Fibroblast of lung (primary cell): ENCODE measurements at regions not wholly inside any gene's neighbourhood (a gene's known extent, or its start where the extent isn't known, plus 50 kb on each side); places are given as distances from the start of the nearest gene placed in this dataset.
"Not testable (repeated sequence)": the region's sequence is repeated elsewhere in the genome, so short reads cannot be mapped to it uniquely, and the experiment has no call there.

Source experiments
- DNase-seq, 2 donors: peaks; one replicate each; pipeline versions ENCODE4 v3.0.0 to v3.0.0-alpha.2; 2010; ENCODE audit warnings: low read depth in 2 of 2
- H2AFZ ChIP-seq: 2 replicates; pipeline ENCODE4 v1.5.1; 2012; ENCODE audit warnings: low read length, control low read depth, inconsistent platforms
- H3K27ac ChIP-seq: 2 replicates; pipeline ENCODE4 v1.5.1; 2011; ENCODE audit warnings: low read length, control low read depth; ENCODE audit not compliant: insufficient read depth
- H3K27me3 ChIP-seq: 2 replicates; pipeline ENCODE4 v1.5.1; 2011; ENCODE audit warnings: mild to moderate bottlenecking, low read length; ENCODE audit not compliant: control insufficient read depth, insufficient read depth
- H3K36me3 ChIP-seq: 2 replicates; pipeline ENCODE4 v1.5.1; 2011; ENCODE audit warnings: low read length; ENCODE audit not compliant: control insufficient read depth, insufficient read depth
- H3K4me1 ChIP-seq: 2 replicates; pipeline ENCODE4 v1.5.1; 2011; ENCODE audit warnings: low read length; ENCODE audit not compliant: control insufficient read depth, insufficient read depth; ENCODE audit errors: extremely low read depth
- H3K4me2 ChIP-seq: 2 replicates; pipeline ENCODE4 v1.5.1; 2011; ENCODE audit warnings: low read length, control low read depth; ENCODE audit not compliant: insufficient read depth; ENCODE audit errors: extremely low read depth
- H3K4me3 ChIP-seq, 4 experiments: fragments of 200-600 bp in 1 of 4; sonication (generic) in 1 of 4; replicated peaks in 1 of 4; 2 replicates each; pipeline ENCODE4 v1.5.1; 2011 to 2016; ENCODE audit warnings: low read length in 4 of 4, low read depth in 3 of 4, mild to moderate bottlenecking in 3 of 4, control low read depth in 2 of 4, inconsistent platforms in 1 of 4, mixed read lengths in 1 of 4; ENCODE audit not compliant: insufficient read depth in 1 of 4; ENCODE audit errors: control extremely low read depth in 1 of 4
- H3K79me2 ChIP-seq: 2 replicates; pipeline ENCODE4 v1.5.1; 2012; ENCODE audit warnings: mild to moderate bottlenecking, low read length, inconsistent platforms; ENCODE audit not compliant: control insufficient read depth, insufficient read depth
- H3K9ac ChIP-seq: 2 replicates; pipeline ENCODE4 v1.5.1; 2011; ENCODE audit warnings: mild to moderate bottlenecking, low read length, control low read depth; ENCODE audit not compliant: insufficient read depth
- H3K9me3 ChIP-seq: 2 replicates; pipeline ENCODE4 v1.5.1; 2012; ENCODE audit warnings: low read depth, low read length; ENCODE audit not compliant: control insufficient read depth, insufficient read depth
- H4K20me1 ChIP-seq: 2 replicates; pipeline ENCODE4 v1.5.1; 2011; ENCODE audit warnings: low read length; ENCODE audit not compliant: control insufficient read depth, insufficient read depth; ENCODE audit errors: extremely low read depth
- EZH2 ChIP-seq: IDR thresholded peaks from 2 replicates; pipeline ENCODE4 v1.5.1; 2012; ENCODE audit warnings: low read length, control low read depth, mild to moderate bottlenecking; ENCODE audit errors: missing control alignments
- TF ChIP-seq, protein P1 (sequence below), 2 donors: IDR thresholded peaks in 1 of 2; conservative IDR thresholded peaks in 1 of 2; 1 replicate in 1 of 2; 2 replicates in 1 of 2; pipeline ENCODE4 v1.5.1; 2011 to 2012; ENCODE audit warnings: low read length in 2 of 2, control low read depth in 1 of 2, inconsistent platforms in 1 of 2, low read depth in 1 of 2, mild to moderate bottlenecking in 1 of 2

GRCh38 chr2:8599421-8600242 lies 82.2 kb upstream of the ID2 start:
- DNase-seq = no peak

DNA sequence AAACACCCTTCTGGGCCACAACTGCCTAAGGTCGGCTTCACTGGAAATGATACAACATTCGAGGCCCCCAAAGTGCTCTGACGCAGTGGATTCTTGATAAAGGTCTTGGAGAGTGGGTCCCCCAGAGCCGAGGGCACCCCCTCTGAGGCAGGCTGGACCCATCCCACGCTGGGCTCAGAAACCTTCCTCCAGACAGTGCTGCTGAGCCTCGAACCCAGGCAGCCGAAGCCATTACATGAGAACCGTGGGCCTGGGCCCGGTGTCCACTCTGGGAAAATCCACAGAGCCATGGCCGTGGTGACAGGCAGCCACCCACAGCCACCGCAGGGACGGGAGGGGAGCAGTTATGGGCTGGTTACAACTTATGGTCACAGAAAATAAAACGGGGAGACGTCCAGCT lies 81.4 kb upstream of the ID2 start:
- H3K4me3 ChIP-seq = no peak overlapping the region
- H3K36me3 ChIP-seq = no peaks in the 10 kb centered on the region
- H3K27ac ChIP-seq = no peak overlapping the region
- H2AFZ ChIP-seq = no peak overlapping the region
- DNase-seq = no peak
- H3K79me2 ChIP-seq = no peaks in the 10 kb centered on the region
- no peak overlapping the region for H3K9ac ChIP-seq
- TF ChIP-seq, protein P1, sequence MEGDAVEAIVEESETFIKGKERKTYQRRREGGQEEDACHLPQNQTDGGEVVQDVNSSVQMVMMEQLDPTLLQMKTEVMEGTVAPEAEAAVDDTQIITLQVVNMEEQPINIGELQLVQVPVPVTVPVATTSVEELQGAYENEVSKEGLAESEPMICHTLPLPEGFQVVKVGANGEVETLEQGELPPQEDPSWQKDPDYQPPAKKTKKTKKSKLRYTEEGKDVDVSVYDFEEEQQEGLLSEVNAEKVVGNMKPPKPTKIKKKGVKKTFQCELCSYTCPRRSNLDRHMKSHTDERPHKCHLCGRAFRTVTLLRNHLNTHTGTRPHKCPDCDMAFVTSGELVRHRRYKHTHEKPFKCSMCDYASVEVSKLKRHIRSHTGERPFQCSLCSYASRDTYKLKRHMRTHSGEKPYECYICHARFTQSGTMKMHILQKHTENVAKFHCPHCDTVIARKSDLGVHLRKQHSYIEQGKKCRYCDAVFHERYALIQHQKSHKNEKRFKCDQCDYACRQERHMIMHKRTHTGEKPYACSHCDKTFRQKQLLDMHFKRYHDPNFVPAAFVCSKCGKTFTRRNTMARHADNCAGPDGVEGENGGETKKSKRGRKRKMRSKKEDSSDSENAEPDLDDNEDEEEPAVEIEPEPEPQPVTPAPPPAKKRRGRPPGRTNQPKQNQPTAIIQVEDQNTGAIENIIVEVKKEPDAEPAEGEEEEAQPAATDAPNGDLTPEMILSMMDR (conservative IDR thresholded peaks at IDR 0.05 in 1 of 2, IDR thresholded peaks at IDR 0.05 in 1 of 2; ENCODE audit: low read depth in 1 of 2, low read length in 2 of 2) = no peak
- no peak for TF ChIP-seq EZH2
- H3K4me2 ChIP-seq = no peak overlapping the region
- H4K20me1 ChIP-seq = no peaks in the 10 kb centered on the region
- no peaks in the 10 kb centered on the region for H3K27me3 ChIP-seq
- peaks cover 1% of the 10 kb centered on the region for H3K4me1 ChIP-seq
- no peaks in the 10 kb centered on the region for H3K9me3 ChIP-seq

More at GRCh38 chr2:8599421-8600242, 82.2 kb upstream of the ID2 start:
- Histone ChIP-seq H3K36me3 (no peaks in the 10 kb centered on the region), H3K79me2 (no peaks in the 10 kb centered on the region), H3K4me1 (no peaks in the 10 kb centered on the region), H3K4me2 (no peak overlapping the region), H2AFZ (no peak overlapping the region), H3K9me3 (no peaks in the 10 kb centered on the region), H4K20me1 (no peaks in the 10 kb centered on the region), H3K27ac (no peak overlapping the region), H3K27me3 (no peaks in the 10 kb centered on the region), H3K4me3 (no peak overlapping the region), H3K9ac (no peak overlapping the region)
- TF ChIP-seq EZH2 = no peak
- TF ChIP-seq, protein P1 (conservative IDR thresholded peaks at IDR 0.05 in 1 of 2, IDR thresholded peaks at IDR 0.05 in 1 of 2; ENCODE audit: low read depth in 1 of 2, low read length in 2 of 2) = no peak

DNA sequence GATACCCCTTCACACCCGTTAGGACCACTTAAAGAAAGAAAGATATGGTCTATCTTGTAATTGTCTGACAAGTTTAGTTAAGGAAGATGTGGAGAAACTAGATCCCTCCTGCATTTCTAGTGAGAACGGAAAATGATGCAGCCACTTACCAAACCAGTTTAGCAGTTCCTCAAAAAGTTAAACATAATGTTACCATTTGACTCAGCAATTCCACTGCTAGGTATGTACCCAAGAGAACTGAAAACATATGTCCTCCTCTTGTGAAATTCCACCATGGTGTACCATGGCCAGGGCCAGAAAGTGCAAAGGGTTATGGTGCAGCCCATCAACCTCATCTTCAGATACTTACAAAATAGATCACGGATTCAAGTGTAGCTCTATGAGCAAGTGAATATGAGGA lies 79.0 kb upstream of the ID2 start:
- H3K36me3 ChIP-seq = no peaks in the 10 kb centered on the region
- no peaks in the 10 kb centered on the region for H3K9me3 ChIP-seq
- H3K4me1 ChIP-seq = peaks cover 4% of the 10 kb centered on the region
- H3K4me3 ChIP-seq = no peak overlapping the region
- no peaks in the 10 kb centered on the region for H3K79me2 ChIP-seq
- DNase-seq = no peak
- H3K27me3 ChIP-seq = no peaks in the 10 kb centered on the region
- no peak overlapping the region for H3K9ac ChIP-seq
- H3K27ac ChIP-seq = no peak overlapping the region
- no peak overlapping the region for H2AFZ ChIP-seq
- H3K4me2 ChIP-seq = no peak overlapping the region
- TF ChIP-seq, protein P1 (conservative IDR thresholded peaks at IDR 0.05 in 1 of 2, IDR thresholded peaks at IDR 0.05 in 1 of 2; ENCODE audit: low read depth in 1 of 2, low read length in 2 of 2) = no peak
- no peak for TF ChIP-seq EZH2
- H4K20me1 ChIP-seq = no peaks in the 10 kb centered on the region

DNA sequence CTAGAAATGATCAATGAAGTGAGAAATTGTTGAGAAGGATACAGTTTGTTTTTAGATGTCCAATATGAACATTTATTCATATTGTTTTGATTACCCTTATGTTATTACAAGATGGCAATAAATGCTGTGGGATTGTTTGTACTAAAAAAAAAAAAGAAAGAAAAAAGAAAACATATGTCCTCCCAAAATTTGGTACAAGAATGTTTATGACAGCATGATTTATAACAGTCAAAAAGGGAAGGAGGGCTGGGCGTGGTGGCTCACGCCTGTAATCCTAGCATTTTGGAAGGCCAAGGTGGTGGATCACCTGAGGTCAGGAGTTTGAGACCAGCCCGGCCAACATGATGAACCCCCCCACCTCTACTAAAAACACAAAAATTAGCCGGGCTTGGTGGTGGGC lies 78.5 kb upstream of the ID2 start:
- not testable (repeated sequence) for H3K4me3 ChIP-seq

More for the DNA sequence above, 78.5 kb upstream of the ID2 start:
- not testable (repeated sequence) for H3K4me1 ChIP-seq, H3K27me3 ChIP-seq, H3K27ac ChIP-seq, H3K79me2 ChIP-seq, H4K20me1 ChIP-seq, DNase-seq, H3K9me3 ChIP-seq, H3K4me2 ChIP-seq, H3K36me3 ChIP-seq, H2AFZ ChIP-seq, H3K9ac ChIP-seq
